ENCODE measurements at regions not wholly inside any gene's neighbourhood (a gene's known extent, or its start where the extent isn't known, plus 50 kb on each side); places are given as distances from the start of the nearest gene placed in this dataset.

- no peak for DNase-seq
Measured at GRCh38 chr12:58372298-58372697, 430.9 kb downstream of the ATP23 start.

- no peak for DNase-seq
Measured at GRCh38 chr12:58378028-58378427, 436.7 kb downstream of the ATP23 start.

GRCh38 chr12:58381546-58381945 is 440.2 kb downstream of the ATP23 start:
- no peak for DNase-seq

DNA sequence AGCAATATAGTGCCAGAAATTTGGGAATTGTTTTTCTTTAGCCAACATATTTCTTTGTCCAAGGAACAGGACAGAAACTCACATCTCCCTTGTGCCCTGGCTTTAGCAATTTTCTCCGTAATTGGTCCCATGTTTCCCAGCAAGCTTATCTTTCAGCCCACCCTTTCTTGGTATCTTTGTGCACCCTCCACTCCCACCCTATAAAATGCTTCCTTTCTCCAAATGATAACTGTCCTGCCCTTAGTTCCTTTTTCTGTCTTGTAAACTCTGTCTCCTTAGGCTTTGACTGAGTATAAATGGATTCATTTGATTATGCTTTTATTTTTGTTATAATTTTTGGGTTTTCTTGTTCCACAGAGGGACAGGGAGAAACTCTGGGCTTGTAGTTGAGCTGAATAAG is 442.8 kb downstream of the ATP23 start:
- no peak for DNase-seq

DNA sequence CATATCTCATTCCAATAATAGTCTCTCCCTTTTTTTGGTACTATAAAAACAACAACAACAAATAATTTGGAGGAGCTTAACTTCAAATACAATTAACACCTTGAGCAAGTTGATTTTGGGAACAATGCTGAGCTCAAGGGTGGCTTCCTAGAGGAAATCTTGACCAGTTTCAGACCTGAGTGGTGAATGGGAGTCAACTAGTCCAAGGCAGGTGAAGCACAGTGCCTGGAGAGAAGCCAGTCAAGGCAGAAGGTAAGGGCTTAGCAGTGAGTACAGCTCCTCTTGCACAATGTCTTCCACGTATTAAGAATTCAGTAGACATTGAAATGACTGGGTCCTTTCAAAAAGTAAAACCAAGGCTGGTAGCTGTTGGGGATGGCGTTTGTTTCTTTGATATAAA is 444.8 kb downstream of the ATP23 start:
- DNase-seq, result no peak

DNA sequence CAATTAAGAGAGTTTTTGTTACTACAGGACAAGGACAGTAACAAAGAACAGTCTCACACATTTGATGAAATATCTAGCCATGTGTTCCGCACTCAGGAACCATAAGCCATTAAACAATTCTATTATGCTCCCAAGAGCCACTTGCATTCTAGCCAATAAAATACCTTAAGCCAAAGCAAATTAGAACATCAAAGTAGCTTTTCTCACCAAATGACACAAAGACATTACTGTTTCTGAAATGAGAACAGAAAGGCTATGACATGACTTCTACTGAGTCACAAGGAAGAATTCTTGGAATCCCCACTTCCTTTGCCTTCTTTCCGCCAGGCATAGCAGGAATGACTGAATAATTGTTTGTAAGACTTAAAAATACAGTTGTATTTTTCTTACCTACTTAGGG is 445.8 kb downstream of the ATP23 start:
- DNase-seq, result no peak

DNA sequence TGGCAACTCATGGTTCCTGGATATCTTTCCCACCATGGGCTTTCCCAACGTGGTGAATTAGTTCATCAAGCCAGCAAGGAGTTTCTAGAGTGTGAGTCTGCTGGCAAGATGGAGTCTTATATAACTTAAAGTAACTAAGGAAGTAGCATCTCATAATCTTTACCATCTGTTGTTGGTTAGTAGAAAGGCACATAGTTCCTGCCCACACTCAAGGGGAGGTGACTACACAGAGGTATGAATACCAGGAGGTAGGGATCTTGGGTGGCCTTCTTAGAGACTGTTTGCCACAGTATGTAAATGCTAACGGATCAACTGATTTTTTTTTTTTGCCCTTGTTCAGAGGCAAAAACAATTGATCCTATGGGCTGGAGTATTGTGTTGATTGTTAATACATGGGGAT is 446.9 kb downstream of the ATP23 start:
- DNase-seq, result no peak

DNA sequence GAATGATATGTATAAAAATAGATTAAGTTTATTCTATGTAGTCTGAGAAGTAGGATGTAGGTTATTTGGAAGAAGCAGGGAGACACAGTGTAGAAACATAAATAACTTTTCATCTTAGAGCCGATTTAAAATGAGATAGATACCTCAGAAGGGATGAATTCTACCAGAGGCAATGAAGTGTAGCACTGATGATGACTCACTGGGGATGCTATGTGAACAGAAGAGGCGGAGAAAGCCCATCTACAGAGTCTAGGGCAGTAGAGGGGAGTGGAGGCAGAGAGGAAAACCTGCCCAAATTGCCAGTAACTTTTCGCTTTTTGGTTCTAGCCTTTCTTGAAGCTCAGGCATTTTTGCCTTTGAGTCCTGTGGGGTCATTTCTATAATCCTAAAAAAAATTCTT is 451.8 kb downstream of the ATP23 start:
- DNase-seq, result no peak

GRCh38 chr12:58395056-58395455 is 453.7 kb downstream of the ATP23 start:
- no peak for DNase-seq

- DNase-seq, result no peak
Measured at GRCh38 chr12:58395470-58395869, 454.1 kb downstream of the ATP23 start.

DNA sequence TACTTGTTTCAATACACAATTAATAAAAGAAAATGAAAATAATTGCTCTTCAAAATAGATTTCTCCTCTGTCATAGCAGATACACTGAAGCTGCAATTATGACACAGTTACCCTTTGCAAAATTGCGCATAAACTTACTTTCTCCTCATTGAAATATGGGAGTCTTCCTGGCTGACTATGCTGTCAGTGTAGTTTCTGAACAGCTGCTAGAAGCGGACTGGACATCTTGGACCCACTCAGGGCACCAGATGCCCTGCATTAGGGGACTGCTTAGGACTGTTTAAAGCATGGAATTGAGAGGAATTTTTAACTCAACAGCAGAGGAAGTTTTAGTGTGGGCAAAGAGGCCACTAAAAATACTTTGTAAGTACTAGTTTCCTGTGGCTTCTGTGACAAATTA is 454.9 kb downstream of the ATP23 start:
- no peak for DNase-seq

- DNase-seq, result no peak
Measured at GRCh38 chr12:58405363-58405762, 464.0 kb downstream of the ATP23 start.

DNA sequence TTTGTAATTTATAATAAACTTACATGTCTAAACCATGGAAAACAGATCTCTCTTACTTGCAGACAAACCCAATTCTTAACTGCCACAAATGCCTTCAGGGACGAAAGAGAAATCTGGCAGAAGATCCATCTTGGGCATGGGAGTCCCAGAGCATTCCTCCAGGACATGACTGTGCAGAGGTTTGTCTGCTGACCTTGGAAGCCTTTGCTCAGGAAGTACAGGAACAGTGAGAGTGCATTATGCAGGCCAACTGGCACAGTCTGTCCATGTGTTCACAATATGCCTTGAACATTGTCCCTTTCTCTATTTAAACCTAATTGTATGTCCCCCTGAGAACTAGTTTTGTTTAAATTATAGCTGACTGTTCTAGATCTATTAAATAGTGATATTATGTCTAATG is 467.1 kb downstream of the ATP23 start:
- no peak for DNase-seq

DNA sequence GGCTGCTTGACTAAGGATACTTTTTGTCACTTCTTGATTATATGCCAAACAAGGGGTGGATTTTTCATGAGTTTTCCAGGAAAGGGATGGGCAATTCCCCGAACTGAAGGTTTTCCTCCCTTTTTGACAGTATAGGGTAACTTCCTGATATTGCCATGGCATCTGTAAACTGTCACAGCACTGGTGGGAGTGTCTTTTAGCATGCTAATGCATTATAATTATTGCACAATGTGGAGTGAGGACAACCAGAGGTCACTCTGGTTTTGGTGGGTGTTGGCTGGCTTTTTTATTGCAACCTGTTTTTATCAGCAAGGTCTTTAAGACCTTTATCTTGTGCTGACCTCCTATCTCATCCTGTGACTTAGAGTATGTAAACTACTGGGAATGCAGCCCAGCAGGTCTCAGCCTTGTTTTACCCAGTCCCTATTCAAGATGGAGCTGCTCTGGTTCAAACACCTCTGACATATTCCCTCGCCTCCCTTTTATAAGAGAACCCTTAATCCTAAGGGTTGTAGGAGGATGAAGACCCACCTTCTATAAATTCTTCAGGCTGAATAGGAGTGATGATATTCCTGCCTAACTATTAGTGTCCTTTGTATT is 471.2 kb downstream of the ATP23 start:
- no peak for DNase-seq

DNA sequence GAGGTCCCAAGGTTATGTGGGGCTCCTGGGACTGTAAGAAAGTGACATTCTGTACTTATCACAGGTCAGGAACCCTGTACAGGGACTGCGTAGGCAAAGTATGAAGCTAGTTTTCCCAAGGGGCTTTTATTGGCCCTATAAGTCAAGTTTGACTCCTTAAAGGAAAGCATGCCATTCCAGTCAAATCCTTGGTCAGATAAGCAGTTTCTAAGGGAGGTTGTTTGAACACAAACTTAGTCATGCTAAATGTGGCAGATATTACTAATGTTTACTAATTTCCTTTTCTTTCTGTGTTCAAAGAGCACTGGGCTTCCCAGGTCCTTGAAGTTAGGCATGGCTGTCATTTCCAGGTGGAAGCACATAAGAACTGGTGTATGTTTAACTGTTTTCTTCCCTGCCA is 472.4 kb downstream of the ATP23 start:
- DNase-seq, result no peak

DNA sequence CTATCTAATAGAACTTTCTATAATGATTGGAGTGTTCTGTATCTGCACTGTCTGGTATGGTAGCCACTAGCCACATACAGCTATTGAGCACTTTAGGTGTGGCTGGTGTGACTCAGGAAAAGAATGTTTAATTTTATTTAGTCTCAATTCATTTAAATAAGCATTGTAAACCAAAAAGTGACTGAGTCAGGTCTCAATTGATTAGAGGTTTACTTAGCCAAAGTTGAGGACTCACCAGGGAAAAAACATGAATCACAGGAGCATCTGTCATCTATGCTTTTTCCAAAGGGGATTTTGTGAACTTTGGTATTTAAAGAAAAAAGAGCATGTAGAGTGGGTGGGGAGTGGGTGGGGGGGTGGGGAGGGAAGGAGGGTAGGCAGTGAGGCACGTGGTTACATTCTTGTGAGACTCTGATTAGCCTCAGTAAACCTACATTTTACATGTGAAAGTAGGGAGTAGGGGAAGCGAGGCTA is 473.1 kb downstream of the ATP23 start:
- DNase-seq, result no peak

- DNase-seq, result no peak
Measured at GRCh38 chr12:58415716-58416115, 474.3 kb downstream of the ATP23 start.

DNA sequence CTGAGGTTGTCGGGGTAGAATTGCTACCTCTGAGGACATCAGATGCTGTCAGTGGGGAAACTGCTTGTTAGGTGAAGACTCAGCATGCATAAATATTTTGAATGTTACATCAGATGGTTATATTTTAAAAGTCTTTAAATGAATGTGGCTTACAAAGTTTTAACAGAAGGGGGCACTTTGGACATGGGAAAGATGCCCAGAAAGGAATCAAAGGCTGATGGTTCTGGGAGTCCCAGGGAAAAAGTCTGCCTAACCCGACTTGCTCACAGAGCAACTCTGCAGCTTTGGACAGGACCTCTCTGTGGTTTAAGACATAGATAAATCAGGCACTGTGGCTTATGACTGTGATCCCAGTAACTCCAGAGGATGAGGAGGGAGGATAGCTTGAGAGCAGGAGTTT is 474.9 kb downstream of the ATP23 start:
- no peak for DNase-seq

- no peak for DNase-seq
Measured at GRCh38 chr12:58419196-58419760, 477.9 kb downstream of the ATP23 start.

GRCh38 chr12:58419905-58420304 is 478.5 kb downstream of the ATP23 start:
- DNase-seq, result no peak

GRCh38 chr12:58420503-58420902 is 479.1 kb downstream of the ATP23 start:
- DNase-seq, result no peak

DNA sequence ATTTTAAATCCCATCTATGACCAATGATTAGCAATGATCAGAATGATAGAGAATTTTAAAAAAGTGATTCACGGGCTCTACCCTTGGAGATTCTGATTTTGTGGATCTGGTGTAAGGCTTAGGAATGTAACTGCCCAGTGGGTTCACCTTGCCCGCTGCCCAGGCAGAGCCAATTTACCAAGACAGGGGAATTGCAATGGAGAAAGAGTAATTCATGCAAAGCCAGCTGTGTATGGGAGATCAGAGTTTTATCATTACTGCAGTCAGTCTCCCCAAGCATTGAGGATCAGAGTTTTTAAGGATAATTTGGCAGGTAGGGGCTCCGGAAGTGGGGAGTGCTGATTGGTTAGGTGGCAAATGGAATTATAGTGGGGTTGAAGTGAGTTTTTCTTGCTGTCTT is 480.6 kb downstream of the ATP23 start:
- DNase-seq, result no peak

GRCh38 chr12:58424735-58425392 is 483.5 kb downstream of the ATP23 start:
- no peak for DNase-seq

DNA sequence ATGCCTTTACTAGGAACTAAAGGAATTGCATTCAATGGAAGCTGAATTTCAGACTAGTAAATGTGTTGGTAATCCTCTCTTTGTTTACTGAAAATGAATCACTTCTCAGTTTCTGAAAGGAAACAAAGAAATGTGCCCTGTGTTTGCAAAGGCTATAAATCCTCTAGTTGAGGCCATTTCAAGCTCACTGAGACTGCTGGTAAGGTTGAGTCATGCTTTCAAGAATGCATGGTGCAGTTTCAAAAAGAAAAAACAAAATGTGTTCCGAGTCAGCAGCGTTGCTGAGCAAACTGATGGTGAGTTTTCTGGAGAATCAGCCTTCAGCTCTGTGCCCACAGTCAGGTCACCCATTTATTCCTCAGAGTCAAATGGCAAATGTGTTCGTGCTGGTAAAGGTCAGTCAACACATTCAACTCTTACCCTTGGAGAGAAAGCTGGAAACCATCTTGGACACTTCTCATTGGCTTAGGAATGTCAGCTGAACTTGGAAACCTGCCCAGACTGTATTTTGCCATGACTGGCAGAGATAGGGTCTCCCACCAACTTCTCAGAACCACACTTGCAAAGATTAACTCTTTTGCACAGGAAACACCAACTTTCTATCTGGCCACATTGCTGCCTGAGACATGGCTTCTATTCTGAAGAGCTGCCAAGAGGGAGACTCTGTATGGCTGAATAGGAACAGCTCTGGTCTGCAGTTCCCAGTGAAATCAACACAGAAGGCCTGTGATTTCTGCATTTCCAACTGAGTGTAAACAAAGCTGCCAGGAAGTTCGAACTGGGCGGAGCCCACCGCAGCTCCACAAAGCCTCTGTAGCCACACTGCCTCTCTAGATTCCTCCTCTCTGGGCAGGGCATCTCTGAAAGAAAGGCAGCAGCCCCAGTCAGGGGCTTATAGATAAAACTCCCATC is 484.4 kb downstream of the ATP23 start:
- peak; percentile 31 to 83 for DNase-seq

Data from NCI-H446 (cell line).